Heart left ventricle (tissue), 13 donors: ENCODE measurements at regions not wholly inside any gene's neighbourhood (a gene's known extent, or its start where the extent isn't known, plus 50 kb on each side); places are given as distances from the start of the nearest gene placed in this dataset.

Experiments
- CTCF ChIP-seq, 12 donors: fragments of 200-600 bp; sonication (generic) in 4 of 12; IDR thresholded peaks; one replicate each; pipeline versions ENCODE4 v1.5.0 to v1.8.0; 2018 to 2022; ENCODE audit warnings: antibody characterized with exemption in 12 of 12, mild to moderate bottlenecking in 5 of 12
- POLR2A ChIP-seq, 2 donors: fragments of 450-650 bp; IDR thresholded peaks; one replicate each; pipeline ENCODE4 v1.6.1; 2017; ENCODE audit warnings: antibody characterized with exemption in 2 of 2, mild to moderate bottlenecking in 2 of 2, moderate library complexity in 2 of 2
- donor health status: ischemic (EF 13 %, LVEDD 7.1; RV severe dilation, severe dysfunction).
- donor health status: DM: no; HTN: yes; CAD: no.
- donor health status: DM: no; HTN: no; CAD: no.
- donor health status: ischemic (EF 25% LVEDD 6.9; RV normal size, moderate dysfunction).
- donor health status: ischemic (EF 25% LVEDD 5.7; RV mildly dilated, moderate dysfunction).
- donor health status: ischemic (EF 35%, LVEDD 5.7; RV mildly dilated, moderate dysfunction).
- donor health status: nonischemic (EF 11% LVEDD 7.7; RV severe dilation, severe dysfunction).
- donor health status: DM: yes; HTN: yes; CAD: no.
- donor health status: PGD.
- donor health status: ischemic (EF 29% LVEDD 5.4; RV normal size, mild dysfunction).
- donor health status: nonischemic (EF 23%, LVEDD 6.1; RV moderate dilation, normal function).

DNA sequence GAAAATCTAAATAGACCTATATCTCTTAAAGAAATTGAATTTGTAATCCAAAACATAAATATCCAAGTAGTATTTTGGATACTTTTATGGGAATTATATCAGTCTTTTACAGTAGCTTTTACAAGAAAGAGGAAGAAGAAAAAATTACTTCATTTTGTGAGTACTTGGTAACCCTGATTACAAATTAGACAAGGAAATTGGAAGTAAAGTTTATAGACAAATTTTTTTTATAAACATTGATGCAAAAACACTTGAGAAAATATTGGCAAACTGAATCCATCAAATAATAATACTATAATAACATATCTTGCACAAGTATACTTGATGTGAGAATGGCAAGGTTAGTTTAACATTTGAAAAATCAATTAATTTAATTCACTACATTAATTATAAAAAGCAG lies 954.1 kb upstream of the MIR17HG start:
- TF ChIP-seq POLR2A (IDR thresholded peaks at IDR 0.05) (no peak), CTCF (IDR thresholded peaks at IDR 0.05) (no peak)
